ENCODE measurements at regions not wholly inside any gene's neighbourhood (a gene's known extent, or its start where the extent isn't known, plus 50 kb on each side); places are given as distances from the start of the nearest gene placed in this dataset.

DNA sequence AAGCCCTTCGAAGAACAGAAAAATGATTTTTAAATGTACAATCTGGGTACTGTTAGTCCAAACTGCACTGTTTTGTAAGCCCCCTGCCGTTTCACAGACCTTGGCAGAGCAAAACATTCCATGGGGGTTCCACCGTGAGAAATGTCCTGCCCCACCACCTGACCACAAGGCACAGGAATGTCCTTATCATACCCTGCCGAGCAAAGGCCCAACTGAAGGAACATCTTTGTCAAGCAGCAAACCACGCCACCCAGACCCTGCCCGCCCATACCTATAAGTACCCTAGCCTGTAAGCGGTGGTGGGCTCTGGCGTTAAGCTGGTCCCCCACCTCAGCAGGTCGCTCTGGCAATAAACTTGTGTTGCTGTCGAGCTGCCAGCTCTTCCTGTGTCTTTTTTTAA, 181.6 kb upstream of the PZP start:
- Histone ChIP-seq H4K8ac (ENCODE audit: low read depth, low read length) (no peak overlapping the region), H4K91ac (ENCODE audit: low read depth, low read length, poor library complexity) (no peak overlapping the region), H3K4me1 (ENCODE audit: control insufficient read depth in 2 of 2, insufficient read depth in 1 of 2, low read depth in 1 of 2, low read length in 2 of 2) (peaks cover 3 to 5% of the 10 kb centered on the region in 2 donors), H3K9ac (ENCODE audit: low read depth, low read length, poor library complexity) (no peak overlapping the region), H3K9me3 (replicated peaks in 1 of 2; ENCODE audit: control insufficient read depth in 2 of 2, insufficient read depth in 1 of 2, low read depth in 1 of 2, low read length in 2 of 2) (no peaks in the 10 kb centered on the region), H3K27ac (replicated peaks; ENCODE audit: low read length) (no peak overlapping the region), H3K4me2 (ENCODE audit: insufficient read depth, low read length, poor library complexity, severe bottlenecking) (no peak overlapping the region), H3K4me3 (ENCODE audit: low read length in 2 of 2) (no peak overlapping the region), H2AFZ (ENCODE audit: low read length) (no peak overlapping the region), H2AK5ac (ENCODE audit: low read depth, low read length) (no peak overlapping the region), H3K79me1 (ENCODE audit: low read depth, low read length) (no peaks in the 10 kb centered on the region), H3K18ac (ENCODE audit: low read length) (no peak overlapping the region), H3K4ac (ENCODE audit: low read length) (no peak overlapping the region), H2BK120ac (ENCODE audit: low read depth, low read length) (no peak overlapping the region), H2BK15ac (ENCODE audit: low read length) (no peak overlapping the region), H2BK5ac (ENCODE audit: low read length) (no peak overlapping the region), H3K14ac (ENCODE audit: low read length) (no peak overlapping the region), H3K36me3 (replicated peaks in 1 of 2; ENCODE audit: control insufficient read depth in 2 of 2, insufficient read depth in 2 of 2, low read length in 2 of 2) (no peaks in the 10 kb centered on the region), H2BK12ac (ENCODE audit: low read length) (no peak overlapping the region), H3K27me3 (ENCODE audit: control insufficient read depth in 3 of 3, insufficient read depth in 3 of 3, low read depth in 1 of 3, low read length in 3 of 3) (no peaks in the 10 kb centered on the region), H3K23ac (ENCODE audit: low read depth, low read length, poor library complexity) (no peak overlapping the region)
- no peak for DNase-seq (ENCODE audit: low spot score)
- no CpG with 5 or more reads among the region's 10 CpGs for WGBS, 2 donors (ENCODE audit: extremely low coverage in 2 of 2, insufficient read length in 2 of 2, insufficient replicate concordance in 1 of 2)

DNA sequence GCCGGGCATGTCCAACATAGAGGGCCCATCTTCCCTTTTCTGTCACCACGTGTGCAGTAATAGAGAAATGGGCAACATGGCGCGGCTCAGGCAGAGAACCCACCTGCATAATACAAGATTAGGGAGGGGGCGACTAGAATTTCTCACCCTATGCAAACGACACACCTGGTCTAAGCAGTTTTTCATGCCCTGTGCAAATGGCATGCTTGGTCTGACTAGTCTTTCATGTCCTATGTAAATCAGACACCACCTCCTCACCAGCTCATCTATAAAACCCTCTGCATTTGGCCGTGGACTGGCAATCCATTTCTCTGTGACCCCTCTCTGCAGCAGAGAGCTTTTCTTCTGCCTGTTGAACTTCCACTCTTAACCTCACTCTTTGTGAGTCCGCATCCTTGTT, 180.2 kb upstream of the PZP start:
- Histone ChIP-seq H3K79me1 (ENCODE audit: low read depth, low read length) (no peaks in the 10 kb centered on the region), H3K9ac (ENCODE audit: low read depth, low read length, poor library complexity) (no peak overlapping the region), H2BK12ac (ENCODE audit: low read length) (no peak overlapping the region), H3K36me3 (replicated peaks in 1 of 2; ENCODE audit: control insufficient read depth in 2 of 2, insufficient read depth in 2 of 2, low read length in 2 of 2) (no peaks in the 10 kb centered on the region), H3K4ac (ENCODE audit: low read length) (no peak overlapping the region), H3K23ac (ENCODE audit: low read depth, low read length, poor library complexity) (no peak overlapping the region), H4K8ac (ENCODE audit: low read depth, low read length) (no peak overlapping the region), H3K14ac (ENCODE audit: low read length) (no peak overlapping the region), H3K4me3 (ENCODE audit: low read length in 2 of 2) (peak overlapping the region in 1 of 2 donors; percentile 28), H4K91ac (ENCODE audit: low read depth, low read length, poor library complexity) (no peak overlapping the region), H3K27ac (replicated peaks; ENCODE audit: low read length) (no peak overlapping the region), H3K9me3 (replicated peaks in 1 of 2; ENCODE audit: control insufficient read depth in 2 of 2, insufficient read depth in 1 of 2, low read depth in 1 of 2, low read length in 2 of 2) (no peaks in the 10 kb centered on the region), H2AK5ac (ENCODE audit: low read depth, low read length) (no peak overlapping the region), H3K4me1 (ENCODE audit: control insufficient read depth in 2 of 2, insufficient read depth in 1 of 2, low read depth in 1 of 2, low read length in 2 of 2) (peaks cover 3 to 5% of the 10 kb centered on the region in 2 donors), H2BK5ac (ENCODE audit: low read length) (no peak overlapping the region), H2BK15ac (ENCODE audit: low read length) (no peak overlapping the region), H3K18ac (ENCODE audit: low read length) (no peak overlapping the region), H2BK120ac (ENCODE audit: low read depth, low read length) (no peak overlapping the region), H2AFZ (ENCODE audit: low read length) (no peak overlapping the region), H3K27me3 (ENCODE audit: control insufficient read depth in 3 of 3, insufficient read depth in 3 of 3, low read depth in 1 of 3, low read length in 3 of 3) (no peaks in the 10 kb centered on the region), H3K4me2 (ENCODE audit: insufficient read depth, low read length, poor library complexity, severe bottlenecking) (no peak overlapping the region)
- DNase-seq (ENCODE audit: low spot score): no peak
- no CpG with 5 or more reads among the region's 8 CpGs for WGBS, 2 donors (ENCODE audit: extremely low coverage in 2 of 2, insufficient read length in 2 of 2, insufficient replicate concordance in 1 of 2)

DNA sequence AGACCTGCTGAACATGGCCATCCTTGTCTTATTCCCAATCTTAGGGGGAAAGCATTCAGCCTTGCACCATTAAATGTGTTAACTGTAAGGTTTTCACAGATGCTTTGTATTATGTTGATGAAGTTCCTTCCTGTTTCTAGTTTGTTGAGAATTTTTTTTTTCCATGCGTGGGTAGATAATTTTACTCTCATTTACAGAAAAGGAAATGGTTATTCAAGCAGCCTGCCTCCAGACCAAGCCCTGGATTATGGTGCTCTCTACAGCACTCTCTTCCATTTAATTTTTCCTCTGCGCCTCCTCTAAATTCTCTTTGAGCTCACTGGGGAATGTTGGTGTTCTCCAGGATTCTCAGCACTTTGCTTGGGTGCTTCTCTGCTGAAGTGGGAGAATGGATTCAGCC, 179.3 kb upstream of the PZP start:
- Histone ChIP-seq H3K4me1 (ENCODE audit: control insufficient read depth in 2 of 2, insufficient read depth in 1 of 2, low read depth in 1 of 2, low read length in 2 of 2) (peaks cover 3 to 5% of the 10 kb centered on the region in 2 donors), H2AFZ (ENCODE audit: low read length) (no peak overlapping the region), H3K4me3 (ENCODE audit: low read length in 2 of 2) (no peak overlapping the region), H3K9me3 (replicated peaks in 1 of 2; ENCODE audit: control insufficient read depth in 2 of 2, insufficient read depth in 1 of 2, low read depth in 1 of 2, low read length in 2 of 2) (no peaks in the 10 kb centered on the region), H2BK15ac (ENCODE audit: low read length) (no peak overlapping the region), H4K8ac (ENCODE audit: low read depth, low read length) (no peak overlapping the region), H3K9ac (ENCODE audit: low read depth, low read length, poor library complexity) (no peak overlapping the region), H3K27ac (replicated peaks; ENCODE audit: low read length) (no peak overlapping the region), H2BK120ac (ENCODE audit: low read depth, low read length) (no peak overlapping the region), H4K91ac (ENCODE audit: low read depth, low read length, poor library complexity) (no peak overlapping the region), H3K18ac (ENCODE audit: low read length) (no peak overlapping the region), H3K36me3 (replicated peaks in 1 of 2; ENCODE audit: control insufficient read depth in 2 of 2, insufficient read depth in 2 of 2, low read length in 2 of 2) (no peaks in the 10 kb centered on the region), H2BK5ac (ENCODE audit: low read length) (no peak overlapping the region), H3K79me1 (ENCODE audit: low read depth, low read length) (no peaks in the 10 kb centered on the region), H3K27me3 (ENCODE audit: control insufficient read depth in 3 of 3, insufficient read depth in 3 of 3, low read depth in 1 of 3, low read length in 3 of 3) (no peaks in the 10 kb centered on the region), H3K4ac (ENCODE audit: low read length) (no peak overlapping the region), H3K14ac (ENCODE audit: low read length) (no peak overlapping the region), H3K4me2 (ENCODE audit: insufficient read depth, low read length, poor library complexity, severe bottlenecking) (no peak overlapping the region), H2AK5ac (ENCODE audit: low read depth, low read length) (no peak overlapping the region), H3K23ac (ENCODE audit: low read depth, low read length, poor library complexity) (no peak overlapping the region), H2BK12ac (ENCODE audit: low read length) (no peak overlapping the region)
- no peak for DNase-seq (ENCODE audit: low spot score)
- WGBS, 2 donors (ENCODE audit: extremely low coverage in 2 of 2, insufficient read length in 2 of 2, insufficient replicate concordance in 1 of 2): no CpG with 5 or more reads among the region's 2 CpGs

DNA sequence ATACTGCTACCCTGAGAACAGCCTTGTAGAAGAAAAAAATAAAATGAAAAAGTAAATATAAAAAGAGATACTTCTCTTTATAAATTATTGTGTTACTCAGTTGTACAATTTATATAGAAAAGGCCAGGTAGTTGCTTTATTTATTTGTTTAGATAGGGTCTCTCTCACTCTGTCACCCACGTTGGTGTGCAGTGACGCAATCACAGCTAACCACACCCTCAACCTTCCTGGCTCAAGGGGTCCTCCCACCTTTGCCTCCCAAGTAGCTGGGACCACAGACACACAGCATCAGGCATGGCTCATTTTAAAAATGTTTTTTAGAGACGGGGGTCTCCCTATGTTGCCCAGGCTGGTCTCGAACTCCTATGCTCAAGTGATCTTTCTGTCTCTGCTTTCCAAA, 175.4 kb upstream of the PZP start:
- no peak overlapping the region for H3K9ac ChIP-seq (ENCODE audit: low read depth, low read length, poor library complexity)
- H3K4me3 ChIP-seq (ENCODE audit: low read length in 2 of 2): no peak overlapping the region
- H2BK120ac ChIP-seq (ENCODE audit: low read depth, low read length): no peak overlapping the region
- H2BK15ac ChIP-seq (ENCODE audit: low read length): no peak overlapping the region
- H3K4ac ChIP-seq (ENCODE audit: low read length): no peak overlapping the region
- no peaks in the 10 kb centered on the region for H3K36me3 ChIP-seq (replicated peaks in 1 of 2; ENCODE audit: control insufficient read depth in 2 of 2, insufficient read depth in 2 of 2, low read length in 2 of 2)
- H3K27ac ChIP-seq (replicated peaks; ENCODE audit: low read length): no peak overlapping the region
- no peak for DNase-seq (ENCODE audit: low spot score)
- WGBS, 2 donors (ENCODE audit: extremely low coverage in 2 of 2, insufficient read length in 2 of 2, insufficient replicate concordance in 1 of 2): no CpG with 5 or more reads among the region's 4 CpGs
- peaks cover 2% of the 10 kb centered on the region for H3K79me1 ChIP-seq (ENCODE audit: low read depth, low read length)
- H2AK5ac ChIP-seq (ENCODE audit: low read depth, low read length): no peak overlapping the region
- H2BK5ac ChIP-seq (ENCODE audit: low read length): no peak overlapping the region
- no peak overlapping the region for H2BK12ac ChIP-seq (ENCODE audit: low read length)
- no peak overlapping the region for H3K4me2 ChIP-seq (ENCODE audit: insufficient read depth, low read length, poor library complexity, severe bottlenecking)
- no peaks in the 10 kb centered on the region for H3K9me3 ChIP-seq (replicated peaks in 1 of 2; ENCODE audit: control insufficient read depth in 2 of 2, insufficient read depth in 1 of 2, low read depth in 1 of 2, low read length in 2 of 2)
- H3K27me3 ChIP-seq (ENCODE audit: control insufficient read depth in 3 of 3, insufficient read depth in 3 of 3, low read depth in 1 of 3, low read length in 3 of 3): no peaks in the 10 kb centered on the region
- no peaks in the 10 kb centered on the region for H3K4me1 ChIP-seq (ENCODE audit: control insufficient read depth in 2 of 2, insufficient read depth in 1 of 2, low read depth in 1 of 2, low read length in 2 of 2)
- no peak overlapping the region for H4K8ac ChIP-seq (ENCODE audit: low read depth, low read length)
- no peak overlapping the region for H3K14ac ChIP-seq (ENCODE audit: low read length)
- H4K91ac ChIP-seq (ENCODE audit: low read depth, low read length, poor library complexity): no peak overlapping the region
- H3K23ac ChIP-seq (ENCODE audit: low read depth, low read length, poor library complexity): no peak overlapping the region
- H3K18ac ChIP-seq (ENCODE audit: low read length): no peak overlapping the region
- no peak overlapping the region for H2AFZ ChIP-seq (ENCODE audit: low read length)
